Epithelial cell of esophagus (primary cell): ENCODE measurements at regions not wholly inside any gene's neighbourhood (a gene's known extent, or its start where the extent isn't known, plus 50 kb on each side); places are given as distances from the start of the nearest gene placed in this dataset.
A peak's percentile ranks its signal among the peaks of the same experiment; 100 is the strongest.

Experiments
- DNase-seq: peaks from one replicate; pipeline ENCODE4 v3.0.0; 2010; ENCODE audit warnings: low read depth
- H3K4me3 ChIP-seq: 2 replicates; pipeline ENCODE4 v1.5.1; 2011; ENCODE audit warnings: mild to moderate bottlenecking, low read length, control low read depth
- TF ChIP-seq, protein P1 (sequence below): IDR thresholded peaks from 2 replicates; pipeline ENCODE4 v1.5.1; 2011; ENCODE audit warnings: low read depth, mild to moderate bottlenecking, low read length, control low read depth, inconsistent platforms; ENCODE audit not compliant: insufficient read depth; ENCODE audit errors: missing control alignments

DNA sequence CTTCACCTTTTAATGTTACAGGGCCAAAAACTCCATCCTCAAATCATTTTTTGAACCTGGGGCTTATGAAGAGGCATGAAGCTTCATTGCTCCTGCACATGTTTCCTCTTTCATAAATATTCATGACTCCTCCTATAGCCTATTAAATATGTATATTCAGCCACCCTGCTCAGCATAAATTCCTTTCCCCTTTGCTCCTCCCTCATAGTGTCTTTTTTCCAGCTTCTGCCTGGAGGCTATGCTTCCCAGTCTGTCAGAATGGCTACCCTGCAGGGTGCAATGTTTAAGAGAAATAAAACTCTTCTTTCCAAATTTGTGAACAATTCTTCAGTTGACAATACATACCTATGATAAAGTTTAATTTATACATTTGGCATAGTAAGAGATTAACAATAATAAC, 1082.9 kb upstream of the CDH18 start:
- H3K4me3 ChIP-seq: no peak overlapping the region
- DNase-seq: no peak
- TF ChIP-seq, protein P1, sequence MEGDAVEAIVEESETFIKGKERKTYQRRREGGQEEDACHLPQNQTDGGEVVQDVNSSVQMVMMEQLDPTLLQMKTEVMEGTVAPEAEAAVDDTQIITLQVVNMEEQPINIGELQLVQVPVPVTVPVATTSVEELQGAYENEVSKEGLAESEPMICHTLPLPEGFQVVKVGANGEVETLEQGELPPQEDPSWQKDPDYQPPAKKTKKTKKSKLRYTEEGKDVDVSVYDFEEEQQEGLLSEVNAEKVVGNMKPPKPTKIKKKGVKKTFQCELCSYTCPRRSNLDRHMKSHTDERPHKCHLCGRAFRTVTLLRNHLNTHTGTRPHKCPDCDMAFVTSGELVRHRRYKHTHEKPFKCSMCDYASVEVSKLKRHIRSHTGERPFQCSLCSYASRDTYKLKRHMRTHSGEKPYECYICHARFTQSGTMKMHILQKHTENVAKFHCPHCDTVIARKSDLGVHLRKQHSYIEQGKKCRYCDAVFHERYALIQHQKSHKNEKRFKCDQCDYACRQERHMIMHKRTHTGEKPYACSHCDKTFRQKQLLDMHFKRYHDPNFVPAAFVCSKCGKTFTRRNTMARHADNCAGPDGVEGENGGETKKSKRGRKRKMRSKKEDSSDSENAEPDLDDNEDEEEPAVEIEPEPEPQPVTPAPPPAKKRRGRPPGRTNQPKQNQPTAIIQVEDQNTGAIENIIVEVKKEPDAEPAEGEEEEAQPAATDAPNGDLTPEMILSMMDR: no peak

DNA sequence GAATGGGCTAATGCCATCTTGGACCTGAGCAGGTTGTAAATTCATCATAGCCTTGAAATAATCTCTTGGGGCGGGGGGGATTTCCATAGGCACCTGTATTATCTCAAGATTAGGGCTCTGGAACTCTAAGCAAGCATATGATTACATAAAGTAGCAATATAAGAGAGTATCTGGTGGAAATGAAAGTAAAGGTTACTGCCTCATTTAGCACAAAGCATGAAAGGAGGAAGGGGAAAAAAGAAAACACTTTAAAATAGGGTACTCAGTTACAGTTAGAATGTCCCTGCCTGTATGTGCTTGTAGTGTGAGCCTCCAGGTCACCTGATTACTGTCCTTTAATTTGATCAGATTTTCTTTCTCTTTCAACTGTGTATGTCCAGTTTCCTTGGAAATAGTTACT, 1079.7 kb upstream of the CDH18 start:
- TF ChIP-seq, protein P1: no peak
- no peak overlapping the region for H3K4me3 ChIP-seq
- no peak for DNase-seq

DNA sequence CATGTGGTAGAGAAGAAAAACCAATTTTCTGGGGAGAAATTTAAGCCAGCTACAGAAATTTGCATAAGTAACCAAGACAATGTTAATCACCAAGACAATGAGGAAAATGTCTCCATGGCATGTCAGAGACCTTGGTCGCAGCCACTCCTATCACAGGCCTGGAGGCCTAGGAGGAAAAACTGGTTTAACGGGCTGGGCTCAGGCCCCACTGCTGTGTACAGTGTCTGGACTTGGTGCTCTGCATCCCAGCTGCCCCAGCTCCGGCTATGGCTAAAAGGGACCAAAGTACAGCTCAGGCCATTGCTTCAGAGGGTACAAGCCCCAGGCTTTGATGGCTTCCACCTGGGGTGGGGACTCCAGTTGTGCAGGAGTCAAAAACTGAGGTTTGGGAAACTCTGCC, 1075.1 kb upstream of the CDH18 start:
- DNase-seq: peak; percentile 9
- TF ChIP-seq, protein P1: no peak
- H3K4me3 ChIP-seq: no peak overlapping the region

DNA sequence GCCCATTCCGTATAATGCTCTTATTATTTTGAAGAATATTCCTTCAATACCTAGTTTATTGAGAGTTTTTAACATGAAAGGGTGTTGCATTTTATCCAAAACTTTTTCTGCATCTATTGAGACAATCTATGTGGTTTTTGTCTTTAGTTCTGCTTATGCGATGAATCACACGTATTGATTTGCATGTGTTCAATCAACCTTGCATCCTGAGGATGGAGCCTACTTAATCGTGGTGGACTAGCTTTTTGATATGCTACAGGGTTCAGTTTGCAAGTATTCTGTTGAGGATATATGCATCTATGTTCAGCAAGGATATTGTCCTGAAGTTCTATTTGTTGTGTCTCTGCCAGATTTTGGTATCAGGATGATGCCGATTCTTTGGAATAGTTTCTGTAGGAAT, 1070.3 kb upstream of the CDH18 start:
- no peak for DNase-seq
- no peak overlapping the region for H3K4me3 ChIP-seq
- TF ChIP-seq, protein P1: no peak

DNA sequence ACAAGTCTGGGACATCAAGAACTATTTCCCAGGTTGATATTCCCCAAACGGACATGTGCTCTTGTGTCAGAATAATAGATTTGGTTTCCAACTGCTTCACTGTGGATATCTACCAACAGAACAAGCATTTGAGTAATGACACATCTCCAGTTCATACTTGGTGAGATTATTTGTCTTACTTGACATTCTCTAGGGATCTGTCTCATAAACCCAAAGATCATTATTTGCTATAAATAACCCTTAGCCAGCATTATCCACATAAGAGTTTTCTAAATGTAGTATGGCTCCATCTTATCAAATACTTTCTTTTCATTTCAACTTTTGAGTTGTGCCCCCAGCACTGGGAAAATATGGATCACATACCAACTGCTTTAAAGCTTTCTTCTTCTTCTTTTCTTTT, 1063.9 kb upstream of the CDH18 start:
- TF ChIP-seq, protein P1: no peak
- no peak for DNase-seq
- H3K4me3 ChIP-seq: no peak overlapping the region

DNA sequence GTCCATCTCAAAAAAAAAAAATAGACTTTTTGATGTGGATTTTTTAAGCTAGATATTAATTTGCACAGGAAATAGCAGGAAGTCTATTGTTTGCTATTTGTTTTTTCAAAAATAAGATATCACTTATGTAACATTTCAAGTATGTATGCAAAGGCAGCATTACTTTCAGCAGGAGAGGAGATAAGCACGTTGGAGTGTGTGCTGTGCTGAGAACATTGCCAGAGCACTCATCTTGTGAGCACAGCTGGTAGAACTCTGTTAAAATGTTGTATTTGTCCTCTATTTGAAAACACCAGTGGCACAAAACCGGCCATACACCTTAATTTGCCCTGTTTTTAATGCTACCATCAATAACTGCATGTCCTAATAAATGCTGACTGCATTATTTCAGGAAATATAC, 1061.9 kb upstream of the CDH18 start:
- DNase-seq: no peak
- H3K4me3 ChIP-seq: no peak overlapping the region
- TF ChIP-seq, protein P1: no peak

DNA sequence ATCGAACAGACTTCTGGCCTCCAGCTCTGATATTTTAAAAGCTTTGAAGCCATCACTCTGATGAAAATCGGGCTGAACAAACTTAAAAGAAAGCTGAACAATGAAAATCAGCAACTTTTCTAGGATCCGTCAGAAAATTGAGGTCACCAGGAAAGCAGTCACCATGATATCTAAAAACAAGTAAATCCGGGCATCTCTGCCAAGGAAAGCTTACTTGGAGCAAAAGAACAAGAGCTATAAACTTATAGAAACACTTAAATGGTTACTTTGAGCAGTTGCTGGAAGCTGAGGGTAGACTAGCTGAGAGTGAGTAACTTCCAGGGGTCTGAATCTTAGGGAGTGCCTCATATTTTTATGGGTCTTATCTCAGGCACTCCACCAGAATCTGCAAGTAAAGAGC, 1043.0 kb upstream of the CDH18 start:
- H3K4me3 ChIP-seq: no peak overlapping the region
- TF ChIP-seq, protein P1: no peak
- DNase-seq: no peak
